Cardiac muscle cell (in vitro differentiated cells and primary cell): ENCODE measurements at regions not wholly inside any gene's neighbourhood (a gene's known extent, or its start where the extent isn't known, plus 50 kb on each side); places are given as distances from the start of the nearest gene placed in this dataset.
A peak's percentile ranks its signal among the peaks of the same experiment; 100 is the strongest.

Experiments used
- DNase-seq, 2 donors: peaks; one replicate each; pipeline versions ENCODE4 v3.0.0 to v3.0.0-alpha.2; 2010 to 2017; ENCODE audit warnings: low read depth in 1 of 2, low spot score in 1 of 2
- H3K27ac ChIP-seq: fragments of 200-600 bp; sonication (generic); 2 replicates; pipeline ENCODE4 v1.5.1; 2016
- H3K27me3 ChIP-seq: fragments of 200-600 bp; sonication (generic); 2 replicates; pipeline ENCODE4 v1.6.0; 2016; ENCODE audit warnings: control low read depth
- H3K36me3 ChIP-seq: fragments of 200-600 bp; sonication (generic); 2 replicates; pipeline ENCODE4 v1.5.1; 2016; ENCODE audit warnings: control low read depth
- H3K4me1 ChIP-seq: fragments of 200-600 bp; sonication (generic); 2 replicates; pipeline ENCODE4 v1.8.1; 2017; ENCODE audit warnings: low read depth, mild to moderate bottlenecking, mixed run types
- H3K4me3 ChIP-seq: fragments of 200-600 bp; sonication (generic); 2 replicates; pipeline ENCODE4 v1.5.1; 2016; ENCODE audit warnings: mild to moderate bottlenecking
- H3K9me3 ChIP-seq: fragments of 200-600 bp; sonication (generic); 2 replicates; pipeline ENCODE4 v1.5.1; 2017; ENCODE audit warnings: low read depth, mild to moderate bottlenecking, control low read depth
- TF ChIP-seq, protein P1 (sequence below): IDR thresholded peaks from 2 replicates; pipeline ENCODE4 v1.5.1; 2012; ENCODE audit warnings: low read depth, mild to moderate bottlenecking, low read length

DNA sequence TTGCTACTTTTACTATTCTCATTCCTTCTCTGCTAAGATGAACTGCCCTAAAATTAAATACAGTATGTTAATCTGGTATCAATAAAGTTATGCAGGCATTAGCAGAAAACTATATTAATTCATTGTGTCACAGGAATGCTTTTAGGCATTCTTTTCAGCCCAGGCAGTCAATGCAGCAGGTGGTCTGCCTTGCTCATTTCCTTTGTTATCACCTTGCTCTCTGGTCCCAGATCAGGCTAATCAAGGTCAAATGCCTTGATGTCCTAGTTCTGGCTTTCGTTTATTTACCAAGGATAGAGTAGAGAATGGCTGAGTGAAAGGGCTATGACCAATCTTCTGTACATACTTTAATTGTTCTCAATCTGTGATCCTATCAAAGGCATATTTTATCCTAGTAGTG, 1023.6 kb downstream of the TMEM182 start:
- no peak for DNase-seq
- no peaks in the 10 kb centered on the region for H3K4me1 ChIP-seq
- H3K9me3 ChIP-seq: no peaks in the 10 kb centered on the region
- no peak overlapping the region for H3K4me3 ChIP-seq
- TF ChIP-seq, protein P1, sequence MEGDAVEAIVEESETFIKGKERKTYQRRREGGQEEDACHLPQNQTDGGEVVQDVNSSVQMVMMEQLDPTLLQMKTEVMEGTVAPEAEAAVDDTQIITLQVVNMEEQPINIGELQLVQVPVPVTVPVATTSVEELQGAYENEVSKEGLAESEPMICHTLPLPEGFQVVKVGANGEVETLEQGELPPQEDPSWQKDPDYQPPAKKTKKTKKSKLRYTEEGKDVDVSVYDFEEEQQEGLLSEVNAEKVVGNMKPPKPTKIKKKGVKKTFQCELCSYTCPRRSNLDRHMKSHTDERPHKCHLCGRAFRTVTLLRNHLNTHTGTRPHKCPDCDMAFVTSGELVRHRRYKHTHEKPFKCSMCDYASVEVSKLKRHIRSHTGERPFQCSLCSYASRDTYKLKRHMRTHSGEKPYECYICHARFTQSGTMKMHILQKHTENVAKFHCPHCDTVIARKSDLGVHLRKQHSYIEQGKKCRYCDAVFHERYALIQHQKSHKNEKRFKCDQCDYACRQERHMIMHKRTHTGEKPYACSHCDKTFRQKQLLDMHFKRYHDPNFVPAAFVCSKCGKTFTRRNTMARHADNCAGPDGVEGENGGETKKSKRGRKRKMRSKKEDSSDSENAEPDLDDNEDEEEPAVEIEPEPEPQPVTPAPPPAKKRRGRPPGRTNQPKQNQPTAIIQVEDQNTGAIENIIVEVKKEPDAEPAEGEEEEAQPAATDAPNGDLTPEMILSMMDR: no peak
- H3K27ac ChIP-seq: no peak overlapping the region
- no peaks in the 10 kb centered on the region for H3K36me3 ChIP-seq
- no peaks in the 10 kb centered on the region for H3K27me3 ChIP-seq

DNA sequence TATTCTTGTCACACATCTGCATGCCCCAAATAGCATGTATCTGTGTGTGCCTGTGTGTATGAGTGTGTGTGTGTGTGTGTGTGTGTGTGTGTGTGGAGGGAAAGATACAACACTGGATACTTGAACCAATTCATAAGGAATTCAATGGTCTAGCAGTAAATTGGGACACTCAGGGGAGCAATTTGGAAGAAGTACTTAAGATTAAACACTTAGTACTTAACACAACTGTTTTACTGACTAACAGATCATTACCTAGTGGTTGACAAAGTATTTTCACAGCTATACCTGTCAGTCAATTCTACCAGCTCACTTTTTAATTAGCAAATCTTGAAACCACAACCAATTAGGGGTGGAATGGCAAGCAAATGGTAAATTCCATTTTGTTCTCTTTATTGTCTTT, 1024.1 kb downstream of the TMEM182 start:
- Histone ChIP-seq H3K9me3 (no peaks in the 10 kb centered on the region), H3K36me3 (no peaks in the 10 kb centered on the region), H3K4me3 (no peak overlapping the region), H3K4me1 (no peaks in the 10 kb centered on the region), H3K27ac (no peak overlapping the region), H3K27me3 (no peaks in the 10 kb centered on the region)
- TF ChIP-seq, protein P1: no peak
- DNase-seq: no peak

DNA sequence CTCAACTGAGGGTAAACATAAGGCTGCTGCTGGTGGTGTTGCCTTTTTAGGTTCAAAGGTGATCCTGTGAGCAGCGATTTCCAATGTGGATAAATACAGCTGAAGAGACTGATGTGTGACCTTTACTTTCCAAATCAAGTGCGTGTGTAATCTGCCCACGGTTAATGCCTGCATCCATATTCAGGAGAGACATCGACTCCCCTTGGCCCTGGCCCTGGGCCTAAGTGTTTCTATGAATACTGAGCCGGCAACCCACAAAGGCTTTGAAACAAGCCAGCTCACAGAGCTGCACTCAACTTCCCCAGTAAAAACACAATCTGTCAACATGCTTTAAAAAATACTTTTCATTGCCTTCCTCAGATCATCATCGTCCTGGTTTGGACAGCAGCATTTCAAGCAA, 1026.6 kb downstream of the TMEM182 start:
- DNase-seq: peak in 1 of 2 donors; percentile 7
- TF ChIP-seq, protein P1: no peak
- no peaks in the 10 kb centered on the region for H3K36me3 ChIP-seq
- no peaks in the 10 kb centered on the region for H3K27me3 ChIP-seq
- no peak overlapping the region for H3K27ac ChIP-seq
- no peaks in the 10 kb centered on the region for H3K4me1 ChIP-seq
- H3K9me3 ChIP-seq: no peaks in the 10 kb centered on the region
- H3K4me3 ChIP-seq: no peak overlapping the region

DNA sequence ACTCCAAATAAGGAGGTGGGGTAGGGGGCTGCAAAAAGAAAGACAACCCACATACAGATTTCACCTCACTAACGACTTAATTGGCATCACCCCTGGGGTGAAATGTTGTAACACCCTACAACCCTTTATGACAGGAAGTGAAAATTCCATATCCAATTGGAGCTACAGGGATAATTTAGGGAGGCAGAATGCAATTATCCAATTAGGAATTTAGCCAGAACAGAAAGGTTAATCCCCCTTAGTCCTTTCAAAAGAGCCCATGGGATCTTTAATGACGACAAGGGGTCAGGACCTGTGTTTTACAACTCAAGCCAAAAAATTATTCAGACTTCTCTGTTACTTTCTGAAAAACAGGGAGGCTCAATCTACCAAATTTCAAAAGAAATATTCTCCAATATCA, 1027.1 kb downstream of the TMEM182 start:
- no peak for DNase-seq
- TF ChIP-seq, protein P1: no peak
- Histone ChIP-seq H3K4me1 (no peaks in the 10 kb centered on the region), H3K27me3 (no peaks in the 10 kb centered on the region), H3K9me3 (no peaks in the 10 kb centered on the region), H3K27ac (no peak overlapping the region), H3K4me3 (no peak overlapping the region), H3K36me3 (no peaks in the 10 kb centered on the region)

DNA sequence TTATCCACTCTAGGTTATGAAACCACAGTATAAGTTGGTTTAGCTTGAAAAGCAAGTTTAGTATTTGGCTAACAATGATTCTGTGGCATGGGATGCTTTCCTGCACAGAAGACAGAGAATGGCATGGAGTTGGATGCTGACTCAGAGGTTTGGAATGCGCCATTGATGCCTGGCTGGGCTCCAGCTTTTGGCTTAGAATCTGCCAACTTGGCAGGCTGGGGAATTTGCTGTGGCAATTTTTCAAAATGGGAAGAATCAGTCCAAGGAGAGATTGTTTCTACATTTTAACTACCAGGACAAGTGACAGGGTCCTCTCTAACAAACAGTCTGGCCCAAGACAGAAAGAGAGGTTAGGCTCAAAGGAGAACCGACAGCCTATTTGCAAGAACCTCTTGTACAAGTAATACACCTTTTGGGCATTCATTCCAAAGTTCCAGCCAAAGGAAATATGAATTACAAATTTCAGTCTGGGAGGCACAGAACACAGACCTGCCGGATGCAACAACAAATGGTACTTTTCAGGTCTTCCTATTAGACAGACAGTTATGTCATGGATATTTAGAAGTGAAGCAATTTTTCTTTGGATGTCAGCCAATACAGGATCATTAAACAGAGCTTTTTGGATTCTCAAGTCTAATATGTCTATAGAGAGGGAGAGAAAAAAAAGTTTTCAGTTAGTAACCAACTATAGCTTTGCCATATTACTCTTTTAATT, 1027.7 kb downstream of the TMEM182 start:
- TF ChIP-seq, protein P1: no peak
- no peaks in the 10 kb centered on the region for H3K9me3 ChIP-seq
- H3K36me3 ChIP-seq: no peaks in the 10 kb centered on the region
- H3K27ac ChIP-seq: no peak overlapping the region
- no peaks in the 10 kb centered on the region for H3K4me1 ChIP-seq
- no peak overlapping the region for H3K4me3 ChIP-seq
- DNase-seq: peak in 1 of 2 donors; percentile 58
- H3K27me3 ChIP-seq: no peaks in the 10 kb centered on the region

DNA sequence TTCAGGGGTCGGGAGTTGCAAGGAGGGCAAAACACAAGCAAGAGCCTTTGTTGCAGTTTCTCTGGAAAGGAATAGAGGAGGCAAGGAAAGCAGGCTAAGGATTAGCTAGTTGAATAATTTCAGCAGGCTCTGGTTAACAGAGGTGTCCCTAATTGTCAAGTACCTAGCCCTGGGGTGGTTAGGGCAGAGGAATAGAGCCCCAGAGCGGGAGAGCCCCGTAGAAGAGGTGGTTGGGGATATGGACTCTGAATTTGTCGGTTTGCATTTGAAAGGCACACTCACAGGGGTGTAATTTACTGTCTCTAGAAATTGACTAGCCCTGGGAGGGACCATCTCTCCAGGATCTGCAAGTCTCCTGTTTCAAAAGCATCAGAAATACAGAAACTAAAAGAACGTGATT, 1030.2 kb downstream of the TMEM182 start:
- Histone ChIP-seq H3K4me3 (no peak overlapping the region), H3K36me3 (no peaks in the 10 kb centered on the region), H3K4me1 (no peaks in the 10 kb centered on the region), H3K27ac (no peak overlapping the region), H3K9me3 (no peaks in the 10 kb centered on the region), H3K27me3 (no peaks in the 10 kb centered on the region)
- DNase-seq: no peak
- TF ChIP-seq, protein P1: no peak
